Endothelial cell of umbilical vein (primary cell): ENCODE measurements at regions not wholly inside any gene's neighbourhood (a gene's known extent, or its start where the extent isn't known, plus 50 kb on each side); places are given as distances from the start of the nearest gene placed in this dataset.

Experiments
- BruUV-seq: library from RNA; stranded (reverse); fragments of 400-500 nt; replicated peaks from 2 replicates; lab custom pipeline; 2021; lab: Mats Ljungman, UMichigan
- CTCF ChIA-PET: fragments of 300-600, 350-600 bp; sonication (Branson Sonifier 250); formaldehyde crosslinking; loops from one replicate; lab custom pipeline; 2021; ENCODE audit warnings: antibody characterized with exemption, inconsistent platforms; lab: Charles Lee
- POLR2A ChIA-PET: fragments of 300-600, 350-600 bp; sonication (Branson Sonifier 250); formaldehyde crosslinking; loops from one replicate; lab custom pipeline; 2021; ENCODE audit warnings: antibody characterized with exemption, inconsistent platforms; lab: Charles Lee
- DNase-seq: peaks from one replicate; pipeline ENCODE4 v3.0.0-alpha.2; 2011; ENCODE audit warnings: low read depth, low spot score
- FAIRE-seq: peaks from 2 replicates; lab custom pipeline; 2011; peaks lifted over from hg19 to GRCh38; lab: Jason Lieb, UNC
- H2AFZ ChIP-seq: 2 replicates; pipeline ENCODE4 v1.6.0; 2012; ENCODE audit warnings: low read depth, low read length, control low read depth, inconsistent platforms
- H3K27ac ChIP-seq: 2 replicates; pipeline ENCODE4 v1.5.1; 2011; ENCODE audit warnings: low read depth, mild to moderate bottlenecking, control low read depth, low read length, moderate library complexity; ENCODE audit not compliant: insufficient read depth
- H3K27me3 ChIP-seq, 2 experiments: 2 replicates each; pipeline versions ENCODE4 v1.6.0 to v1.6.1; 2011; ENCODE audit warnings: low read length in 2 of 2, mixed read lengths in 1 of 2; ENCODE audit not compliant: control insufficient read depth in 2 of 2, insufficient read depth in 2 of 2
- H3K36me3 ChIP-seq, 2 experiments: 2 replicates in 1 of 2; 3 replicates in 1 of 2; pipeline ENCODE4 v1.5.1; 2011; ENCODE audit warnings: low read length in 2 of 2, mild to moderate bottlenecking in 1 of 2, moderate library complexity in 1 of 2; ENCODE audit not compliant: control insufficient read depth in 2 of 2, insufficient read depth in 2 of 2; ENCODE audit errors: extremely low read depth in 1 of 2
- H3K4me1 ChIP-seq: 3 replicates; pipeline ENCODE4 v1.5.1; 2011; ENCODE audit warnings: mild to moderate bottlenecking, low read length; ENCODE audit not compliant: control insufficient read depth, insufficient read depth; ENCODE audit errors: extremely low read depth
- H3K4me2 ChIP-seq: 2 replicates; pipeline ENCODE4 v1.6.1; 2011; ENCODE audit warnings: low read length, control low read depth, mixed read lengths; ENCODE audit not compliant: insufficient read depth
- H3K4me3 ChIP-seq, 3 experiments: fragments of 200-600 bp in 1 of 3; sonication (generic), shearing (Covaris generic) in 1 of 3; replicated peaks in 1 of 3; 2 replicates each; pipeline ENCODE4 v1.5.1; 2011 to 2016; ENCODE audit warnings: control low read depth in 3 of 3, low read length in 3 of 3, mild to moderate bottlenecking in 2 of 3, inconsistent platforms in 1 of 3, low read depth in 1 of 3, moderate library complexity in 1 of 3; ENCODE audit not compliant: insufficient read depth in 1 of 3
- H3K79me2 ChIP-seq: 2 replicates; pipeline ENCODE4 v1.6.0; 2012; ENCODE audit warnings: low read length, inconsistent platforms; ENCODE audit not compliant: control insufficient read depth, insufficient read depth
- H3K9ac ChIP-seq: replicated peaks from 2 replicates; pipeline ENCODE3; 2011; ENCODE audit warnings: low read length, control low read depth; ENCODE audit not compliant: insufficient read depth; ENCODE audit errors: extremely low read depth
- H3K9me1 ChIP-seq: replicated peaks from 3 replicates; pipeline ENCODE4 v1.6.0; 2011; ENCODE audit warnings: mild to moderate bottlenecking, low read length; ENCODE audit not compliant: control insufficient read depth, insufficient read depth; ENCODE audit errors: extremely low read depth
- H3K9me3 ChIP-seq: replicated peaks from 2 replicates; pipeline ENCODE4 v1.5.1; 2012; ENCODE audit warnings: low read length, inconsistent platforms; ENCODE audit not compliant: control insufficient read depth, insufficient read depth
- H4K20me1 ChIP-seq: replicated peaks from 2 replicates; pipeline ENCODE3; 2011; ENCODE audit warnings: mild to moderate bottlenecking, low read length; ENCODE audit not compliant: control insufficient read depth, insufficient read depth; ENCODE audit errors: extremely low read depth
- EZH2 ChIP-seq: IDR thresholded peaks from 2 replicates; pipeline ENCODE4 v1.6.1; 2012; ENCODE audit warnings: borderline replicate concordance, low read depth, mild to moderate bottlenecking, moderate library complexity, low read length, inconsistent platforms; ENCODE audit not compliant: severe bottlenecking
- FOS ChIP-seq: IDR thresholded peaks from 2 replicates; pipeline ENCODE4 v1.6.1; 2011; ENCODE audit warnings: mild to moderate bottlenecking, low read length, moderate library complexity, borderline replicate concordance; ENCODE audit not compliant: insufficient read depth
- GATA2 ChIP-seq: IDR thresholded peaks from 2 replicates; pipeline ENCODE4 v1.7.0; 2011; ENCODE audit warnings: low read depth, mild to moderate bottlenecking, moderate library complexity, mixed read lengths, low read length; ENCODE audit not compliant: insufficient read length, insufficient read depth
- JUN ChIP-seq: IDR thresholded peaks from 2 replicates; pipeline ENCODE4 v1.6.1; 2011; ENCODE audit warnings: borderline replicate concordance, low read depth; ENCODE audit not compliant: insufficient read length, insufficient read depth
- MYC ChIP-seq: IDR thresholded peaks from one replicate; pipeline ENCODE4 v1.6.1; 2011; ENCODE audit warnings: mild to moderate bottlenecking, low read depth, low read length
- POLR2A ChIP-seq: IDR thresholded peaks from 2 replicates; pipeline ENCODE4 v1.6.1; 2012; ENCODE audit warnings: low read depth, mild to moderate bottlenecking, control low read depth, low read length
- POLR2AphosphoS5 ChIP-seq: IDR thresholded peaks from 2 replicates; pipeline ENCODE4 v1.6.1; 2012; ENCODE audit warnings: low read depth, mild to moderate bottlenecking, control low read depth, low read length, moderate library complexity; ENCODE audit not compliant: insufficient read depth
- dilution Hi-C: fragments of 300-500 bp; cut with MboI; formaldehyde crosslinking; loops from one replicate; pipeline ENCODE4 v1.15.0; 2019; ENCODE audit warnings: low sequenced_read_pairs; ENCODE audit not compliant: extremely low pct_ligation_motif_present
- intact Hi-C: fragments of 100-400 bp; cut with micrococcal nuclease; formaldehyde crosslinking; loops from one replicate; pipeline ENCODE4 v1.10.0; 2022
- TF ChIP-seq, protein P1 (sequence below), 2 donors: IDR thresholded peaks; 1 replicate in 1 of 2; 2 replicates in 1 of 2; pipeline ENCODE4 v1.5.1; 2011; ENCODE audit warnings: low read length in 2 of 2, mild to moderate bottlenecking in 2 of 2, moderate library complexity in 2 of 2, control low read depth in 1 of 2, inconsistent platforms in 1 of 2, low read depth in 1 of 2; ENCODE audit not compliant: insufficient read depth in 1 of 2; ENCODE audit errors: extremely low read depth in 1 of 2
- TF ChIP-seq, protein P2 (sequence below): IDR thresholded peaks from 2 replicates; pipeline ENCODE4 v1.6.1; 2011; ENCODE audit not compliant: insufficient read depth, insufficient read length

DNA sequence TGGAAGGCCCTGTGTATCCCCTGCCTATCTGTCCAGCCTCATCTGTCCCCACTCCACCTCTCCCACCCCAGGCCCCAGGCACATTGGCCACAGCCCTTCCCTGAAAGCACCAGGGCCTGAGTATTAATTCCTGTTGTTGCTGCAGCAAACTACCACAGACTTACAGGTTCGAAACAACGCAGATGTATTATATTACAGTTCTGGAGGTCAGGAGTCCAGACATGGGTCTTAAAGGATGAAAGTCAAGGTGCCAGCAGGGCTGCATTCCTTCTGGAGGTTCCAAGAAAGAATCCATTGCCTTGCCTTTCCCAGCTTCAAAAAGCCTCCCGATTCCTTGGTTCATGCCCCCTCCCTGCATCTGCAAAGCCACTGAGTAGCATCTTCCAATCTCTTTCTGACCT, 78.7 kb upstream of the LAPTM4A start:
- DNase-seq (no peak), FAIRE-seq (no peak)
- Histone ChIP-seq H3K9me3 (no peaks in the 10 kb centered on the region), H3K9me1 (no peaks in the 10 kb centered on the region), H3K27me3 (peaks cover 0 to 4% of the 10 kb centered on the region in 2 experiments), H3K27ac (no peak overlapping the region), H3K79me2 (no peaks in the 10 kb centered on the region), H3K9ac (no peak overlapping the region), H3K4me3 (no peak overlapping the region), H2AFZ (no peak overlapping the region), H3K4me1 (no peaks in the 10 kb centered on the region), H4K20me1 (no peaks in the 10 kb centered on the region), H3K4me2 (no peak overlapping the region), H3K36me3 (no peaks in the 10 kb centered on the region)
- TF ChIP-seq JUN (no peak), POLR2A (no peak), EZH2 (no peak), POLR2AphosphoS5 (no peak), GATA2 (no peak), MYC (no peak), FOS (no peak)
- TF ChIP-seq, protein P1, sequence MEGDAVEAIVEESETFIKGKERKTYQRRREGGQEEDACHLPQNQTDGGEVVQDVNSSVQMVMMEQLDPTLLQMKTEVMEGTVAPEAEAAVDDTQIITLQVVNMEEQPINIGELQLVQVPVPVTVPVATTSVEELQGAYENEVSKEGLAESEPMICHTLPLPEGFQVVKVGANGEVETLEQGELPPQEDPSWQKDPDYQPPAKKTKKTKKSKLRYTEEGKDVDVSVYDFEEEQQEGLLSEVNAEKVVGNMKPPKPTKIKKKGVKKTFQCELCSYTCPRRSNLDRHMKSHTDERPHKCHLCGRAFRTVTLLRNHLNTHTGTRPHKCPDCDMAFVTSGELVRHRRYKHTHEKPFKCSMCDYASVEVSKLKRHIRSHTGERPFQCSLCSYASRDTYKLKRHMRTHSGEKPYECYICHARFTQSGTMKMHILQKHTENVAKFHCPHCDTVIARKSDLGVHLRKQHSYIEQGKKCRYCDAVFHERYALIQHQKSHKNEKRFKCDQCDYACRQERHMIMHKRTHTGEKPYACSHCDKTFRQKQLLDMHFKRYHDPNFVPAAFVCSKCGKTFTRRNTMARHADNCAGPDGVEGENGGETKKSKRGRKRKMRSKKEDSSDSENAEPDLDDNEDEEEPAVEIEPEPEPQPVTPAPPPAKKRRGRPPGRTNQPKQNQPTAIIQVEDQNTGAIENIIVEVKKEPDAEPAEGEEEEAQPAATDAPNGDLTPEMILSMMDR (IDR thresholded peaks at IDR 0.05; ENCODE audit: extremely low read depth in 1 of 2, insufficient read depth in 1 of 2, low read depth in 1 of 2, low read length in 2 of 2) = no peak
- TF ChIP-seq, protein P2, sequence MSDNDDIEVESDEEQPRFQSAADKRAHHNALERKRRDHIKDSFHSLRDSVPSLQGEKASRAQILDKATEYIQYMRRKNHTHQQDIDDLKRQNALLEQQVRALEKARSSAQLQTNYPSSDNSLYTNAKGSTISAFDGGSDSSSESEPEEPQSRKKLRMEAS = no peak
- no TSS peak for BruUV-seq
- intact Hi-C loops = loop anchor here (10.0 kb wide), 1 partner anchor 195 kb away; no protein-coding TSS in a partner anchor
- CTCF ChIA-PET = interaction anchor here (1.3 kb wide), 1 partner anchor 96 kb away, joined by 3 read pairs; no protein-coding TSS in a partner anchor
- dilution Hi-C loops = no loop called here
- POLR2A ChIA-PET = no interaction called here
